RWPE2 (cell line): ENCODE measurements at regions not wholly inside any gene's neighbourhood (a gene's known extent, or its start where the extent isn't known, plus 50 kb on each side); places are given as distances from the start of the nearest gene placed in this dataset.

Experiments
- ATAC-seq: fragments of 200-7000 bp; cut with Tn5 transposase; 3 replicates; pipeline ENCODE4 v1.9.1; 2021; ENCODE audit warnings: low read depth
- DNase-seq: peaks from one replicate; pipeline ENCODE4 v3.0.0-alpha.2; 2020; ENCODE audit warnings: low spot score
- H3K27ac ChIP-seq: fragments of 450-650 bp; 2 replicates; pipeline ENCODE4 v1.5.1; 2017; ENCODE audit warnings: mild to moderate bottlenecking; ENCODE audit not compliant: poor library complexity, severe bottlenecking
- H3K27me3 ChIP-seq: fragments of 250-450 bp; sonication (Bioruptor Pico); 2 replicates; pipeline ENCODE4 v1.5.1; 2021; ENCODE audit warnings: mild to moderate bottlenecking, moderate library complexity; ENCODE audit not compliant: insufficient read depth, poor library complexity, severe bottlenecking
- H3K36me3 ChIP-seq: fragments of 250-450 bp; sonication (Bioruptor Pico); 2 replicates; pipeline ENCODE4 v1.5.1; 2020; ENCODE audit warnings: low read depth, mild to moderate bottlenecking, moderate library complexity
- H3K4me1 ChIP-seq: fragments of 250-450 bp; sonication (Bioruptor Pico); 2 replicates; pipeline ENCODE4 v1.5.1; 2021; ENCODE audit warnings: mild to moderate bottlenecking, moderate library complexity; ENCODE audit not compliant: insufficient read depth, poor library complexity, severe bottlenecking
- H3K4me3 ChIP-seq: fragments of 250-450 bp; sonication (Bioruptor Pico); 2 replicates; pipeline ENCODE4 v1.5.1; 2021; ENCODE audit warnings: mild to moderate bottlenecking, moderate library complexity; ENCODE audit not compliant: severe bottlenecking
- H3K9me3 ChIP-seq: fragments of 250-450 bp; sonication (Bioruptor Pico); 2 replicates; pipeline ENCODE4 v1.5.1; 2021; ENCODE audit warnings: mild to moderate bottlenecking, moderate library complexity; ENCODE audit not compliant: severe bottlenecking
- CTCF ChIP-seq: fragments of 450-650 bp; IDR thresholded peaks from one replicate; pipeline ENCODE4 v1.5.1; 2017; ENCODE audit warnings: mild to moderate bottlenecking, moderate library complexity; ENCODE audit not compliant: poor library complexity, severe bottlenecking

- peaks cover 14% of the 10 kb centered on the region for H3K4me1 ChIP-seq
- TF ChIP-seq CTCF: no peak
- H3K27ac ChIP-seq: no peak overlapping the region
- no peaks in the 10 kb centered on the region for H3K36me3 ChIP-seq
- H3K9me3 ChIP-seq: no peaks in the 10 kb centered on the region
- H3K27me3 ChIP-seq: no peaks in the 10 kb centered on the region
- H3K4me3 ChIP-seq: no peak overlapping the region
- ATAC-seq (no peak), DNase-seq (no peak)
These were observed 102.6 kb downstream of the CD200R1L start for GRCh38 chr3:112744106-112744505.

- H3K9me3 ChIP-seq: no peaks in the 10 kb centered on the region
These were observed 102.0 kb upstream of the CCDC80 start for GRCh38 chr3:112742934-112743333.

GRCh38 chr3:112741983-112742382, 101.0 kb upstream of the CCDC80 start:
- H3K4me3 ChIP-seq: no peak overlapping the region
- ATAC-seq (no peak), DNase-seq (no peak)
- no peak overlapping the region for H3K27ac ChIP-seq
- H3K36me3 ChIP-seq: no peaks in the 10 kb centered on the region
- no peaks in the 10 kb centered on the region for H3K9me3 ChIP-seq
- peaks cover 8% of the 10 kb centered on the region for H3K4me1 ChIP-seq
- TF ChIP-seq CTCF: no peak
- no peaks in the 10 kb centered on the region for H3K27me3 ChIP-seq

More at GRCh38 chr3:112742934-112743333, 102.0 kb upstream of the CCDC80 start:
- no peak overlapping the region for H3K27ac ChIP-seq
- no peaks in the 10 kb centered on the region for H3K36me3 ChIP-seq
- no peaks in the 10 kb centered on the region for H3K27me3 ChIP-seq
- ATAC-seq (no peak), DNase-seq (no peak)
- no peak overlapping the region for H3K4me3 ChIP-seq
- TF ChIP-seq CTCF: no peak
- H3K4me1 ChIP-seq: peaks cover 8% of the 10 kb centered on the region

DNA sequence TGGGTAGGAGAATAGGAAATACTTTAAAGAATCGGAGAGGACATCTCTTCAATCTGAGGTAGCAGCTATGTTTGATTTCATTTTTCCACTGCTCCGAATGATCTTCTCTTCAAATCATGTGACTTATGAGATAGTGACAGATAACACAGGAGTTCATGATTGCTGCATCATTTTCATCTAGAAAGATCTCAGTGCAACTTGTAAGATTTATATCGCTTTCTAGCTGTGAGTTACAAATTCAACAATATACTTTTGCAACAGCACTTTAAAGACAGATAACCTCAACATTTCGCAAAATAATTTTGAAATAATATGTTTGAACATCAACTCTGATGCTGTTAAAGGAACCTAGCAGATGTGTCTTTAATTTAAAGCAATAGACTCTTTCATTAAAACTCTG, 99.9 kb upstream of the CCDC80 start:
- DNase-seq (no peak), ATAC-seq (no peak)
- H3K27ac ChIP-seq: no peak overlapping the region
- TF ChIP-seq CTCF: no peak
- no peaks in the 10 kb centered on the region for H3K9me3 ChIP-seq
- H3K4me3 ChIP-seq: no peak overlapping the region
- no peaks in the 10 kb centered on the region for H3K36me3 ChIP-seq
- no peaks in the 10 kb centered on the region for H3K4me1 ChIP-seq
- H3K27me3 ChIP-seq: no peaks in the 10 kb centered on the region

- DNase-seq (no peak), ATAC-seq (0 out of 3 replicates have a peak, but pooled peaks have one; percentile 36)
- no peaks in the 10 kb centered on the region for H3K4me1 ChIP-seq
- no peak overlapping the region for H3K27ac ChIP-seq
- H3K9me3 ChIP-seq: no peaks in the 10 kb centered on the region
- no peaks in the 10 kb centered on the region for H3K27me3 ChIP-seq
- H3K36me3 ChIP-seq: no peaks in the 10 kb centered on the region
- no peak for TF ChIP-seq CTCF
- no peak overlapping the region for H3K4me3 ChIP-seq
These were observed 98.5 kb upstream of the CCDC80 start for GRCh38 chr3:112739252-112739965.
